ENCODE measurements at regions not wholly inside any gene's neighbourhood (a gene's known extent, or its start where the extent isn't known, plus 50 kb on each side); places are given as distances from the start of the nearest gene placed in this dataset.

GRCh38 chr7:24521917-24522623, 51.2 kb upstream of the PALS2 start:
- no peak for DNase-seq (ENCODE audit: low read depth in 2 of 2, low spot score in 1 of 2)

Data from stimulated activated CD8-positive, alpha-beta memory T cell treated with anti-CD3 and anti-CD28 coated beads, Interleukin-4, amount 100 ng/mL, for 4 hours (primary cell).